PC-9 (cell line): ENCODE measurements at regions not wholly inside any gene's neighbourhood (a gene's known extent, or its start where the extent isn't known, plus 50 kb on each side); places are given as distances from the start of the nearest gene placed in this dataset.

ENCODE experiments used
- CTCF ChIP-seq: fragments of 200-600 bp; sonication (generic); conservative IDR thresholded peaks from 2 replicates; pipeline ENCODE4 v1.6.1; 2017; ENCODE audit warnings: mixed run types, antibody characterized with exemption, mild to moderate bottlenecking, moderate library complexity
- EZH2 ChIP-seq: fragments of 200-600 bp; sonication (generic); IDR thresholded peaks from 2 replicates; pipeline ENCODE4 v1.8.0; 2017; ENCODE audit warnings: antibody characterized with exemption, low read depth

- TF ChIP-seq CTCF (no peak), EZH2 (no peak)
These were observed 744.0 kb downstream of the ADCYAP1 start for GRCh38 chr18:1648712-1649111.
